Fibroblast of lung (primary cell): ENCODE measurements at regions not wholly inside any gene's neighbourhood (a gene's known extent, or its start where the extent isn't known, plus 50 kb on each side); places are given as distances from the start of the nearest gene placed in this dataset.

Experiments
- DNase-seq, 2 donors: peaks; one replicate each; pipeline versions ENCODE4 v3.0.0 to v3.0.0-alpha.2; 2010; ENCODE audit warnings: low read depth in 2 of 2
- H2AFZ ChIP-seq: 2 replicates; pipeline ENCODE4 v1.5.1; 2012; ENCODE audit warnings: low read length, control low read depth, inconsistent platforms
- H3K27ac ChIP-seq: 2 replicates; pipeline ENCODE4 v1.5.1; 2011; ENCODE audit warnings: low read length, control low read depth; ENCODE audit not compliant: insufficient read depth
- H3K27me3 ChIP-seq: 2 replicates; pipeline ENCODE4 v1.5.1; 2011; ENCODE audit warnings: mild to moderate bottlenecking, low read length; ENCODE audit not compliant: control insufficient read depth, insufficient read depth
- H3K36me3 ChIP-seq: 2 replicates; pipeline ENCODE4 v1.5.1; 2011; ENCODE audit warnings: low read length; ENCODE audit not compliant: control insufficient read depth, insufficient read depth
- H3K4me1 ChIP-seq: 2 replicates; pipeline ENCODE4 v1.5.1; 2011; ENCODE audit warnings: low read length; ENCODE audit not compliant: control insufficient read depth, insufficient read depth; ENCODE audit errors: extremely low read depth
- H3K4me2 ChIP-seq: 2 replicates; pipeline ENCODE4 v1.5.1; 2011; ENCODE audit warnings: low read length, control low read depth; ENCODE audit not compliant: insufficient read depth; ENCODE audit errors: extremely low read depth
- H3K4me3 ChIP-seq, 4 experiments: fragments of 200-600 bp in 1 of 4; sonication (generic) in 1 of 4; replicated peaks in 1 of 4; 2 replicates each; pipeline ENCODE4 v1.5.1; 2011 to 2016; ENCODE audit warnings: low read length in 4 of 4, low read depth in 3 of 4, mild to moderate bottlenecking in 3 of 4, control low read depth in 2 of 4, inconsistent platforms in 1 of 4, mixed read lengths in 1 of 4; ENCODE audit not compliant: insufficient read depth in 1 of 4; ENCODE audit errors: control extremely low read depth in 1 of 4
- H3K79me2 ChIP-seq: 2 replicates; pipeline ENCODE4 v1.5.1; 2012; ENCODE audit warnings: mild to moderate bottlenecking, low read length, inconsistent platforms; ENCODE audit not compliant: control insufficient read depth, insufficient read depth
- H3K9ac ChIP-seq: 2 replicates; pipeline ENCODE4 v1.5.1; 2011; ENCODE audit warnings: mild to moderate bottlenecking, low read length, control low read depth; ENCODE audit not compliant: insufficient read depth
- H3K9me3 ChIP-seq: 2 replicates; pipeline ENCODE4 v1.5.1; 2012; ENCODE audit warnings: low read depth, low read length; ENCODE audit not compliant: control insufficient read depth, insufficient read depth
- H4K20me1 ChIP-seq: 2 replicates; pipeline ENCODE4 v1.5.1; 2011; ENCODE audit warnings: low read length; ENCODE audit not compliant: control insufficient read depth, insufficient read depth; ENCODE audit errors: extremely low read depth
- CTCF ChIP-seq, 2 donors: IDR thresholded peaks in 1 of 2; conservative IDR thresholded peaks in 1 of 2; 1 replicate in 1 of 2; 2 replicates in 1 of 2; pipeline ENCODE4 v1.5.1; 2011 to 2012; ENCODE audit warnings: low read length in 2 of 2, control low read depth in 1 of 2, inconsistent platforms in 1 of 2, low read depth in 1 of 2, mild to moderate bottlenecking in 1 of 2
- EZH2 ChIP-seq: IDR thresholded peaks from 2 replicates; pipeline ENCODE4 v1.5.1; 2012; ENCODE audit warnings: low read length, control low read depth, mild to moderate bottlenecking; ENCODE audit errors: missing control alignments

- Histone ChIP-seq H4K20me1 (no peaks in the 10 kb centered on the region), H3K36me3 (no peaks in the 10 kb centered on the region), H2AFZ (no peak overlapping the region), H3K9ac (no peak overlapping the region), H3K4me3 (no peak overlapping the region), H3K9me3 (no peaks in the 10 kb centered on the region), H3K4me1 (no peaks in the 10 kb centered on the region), H3K27ac (no peak overlapping the region), H3K4me2 (no peak overlapping the region), H3K79me2 (no peaks in the 10 kb centered on the region), H3K27me3 (no peaks in the 10 kb centered on the region)
- no peak for DNase-seq
- TF ChIP-seq CTCF (conservative IDR thresholded peaks at IDR 0.05 in 1 of 2, IDR thresholded peaks at IDR 0.05 in 1 of 2; ENCODE audit: low read depth in 1 of 2, low read length in 2 of 2) (no peak), EZH2 (no peak)
These were observed 244.8 kb downstream of the ACTR3B start for GRCh38 chr7:153004341-153004740.

GRCh38 chr7:153005750-153006435, 246.3 kb downstream of the ACTR3B start:
- H3K27me3 ChIP-seq, result no peaks in the 10 kb centered on the region
- TF ChIP-seq EZH2 (no peak), CTCF (conservative IDR thresholded peaks at IDR 0.05 in 1 of 2, IDR thresholded peaks at IDR 0.05 in 1 of 2; ENCODE audit: low read depth in 1 of 2, low read length in 2 of 2) (no peak)
- no peak overlapping the region for H3K4me2 ChIP-seq
- no peak for DNase-seq
- H2AFZ ChIP-seq, result no peak overlapping the region
- H3K4me3 ChIP-seq, result no peak overlapping the region
- no peaks in the 10 kb centered on the region for H4K20me1 ChIP-seq
- no peak overlapping the region for H3K9ac ChIP-seq
- H3K4me1 ChIP-seq, result no peaks in the 10 kb centered on the region
- H3K9me3 ChIP-seq, result no peaks in the 10 kb centered on the region
- no peak overlapping the region for H3K27ac ChIP-seq
- no peaks in the 10 kb centered on the region for H3K79me2 ChIP-seq
- no peaks in the 10 kb centered on the region for H3K36me3 ChIP-seq

GRCh38 chr7:153006452-153006851, 246.9 kb downstream of the ACTR3B start:
- H3K4me2 ChIP-seq, result no peak overlapping the region
- H3K79me2 ChIP-seq, result no peaks in the 10 kb centered on the region
- H3K9me3 ChIP-seq, result no peaks in the 10 kb centered on the region
- no peaks in the 10 kb centered on the region for H3K4me1 ChIP-seq
- H3K27ac ChIP-seq, result no peak overlapping the region
- H3K9ac ChIP-seq, result no peak overlapping the region
- H3K36me3 ChIP-seq, result no peaks in the 10 kb centered on the region
- no peaks in the 10 kb centered on the region for H3K27me3 ChIP-seq
- no peak overlapping the region for H3K4me3 ChIP-seq
- H4K20me1 ChIP-seq, result no peaks in the 10 kb centered on the region
- no peak overlapping the region for H2AFZ ChIP-seq
- no peak for DNase-seq
- TF ChIP-seq EZH2 (no peak), CTCF (conservative IDR thresholded peaks at IDR 0.05 in 1 of 2, IDR thresholded peaks at IDR 0.05 in 1 of 2; ENCODE audit: low read depth in 1 of 2, low read length in 2 of 2) (no peak)
